GM13977 (cell line): ENCODE measurements at regions not wholly inside any gene's neighbourhood (a gene's known extent, or its start where the extent isn't known, plus 50 kb on each side); places are given as distances from the start of the nearest gene placed in this dataset.

Experiments used
- DNase-seq: peaks from one replicate; pipeline ENCODE4 v3.0.0; 2012; ENCODE audit warnings: low spot score
- in situ Hi-C: fragments of 300-500 bp; cut with MboI; formaldehyde crosslinking; loops from one replicate; pipeline ENCODE4 v1.12.0; 2022; ENCODE audit warnings: low sequenced_read_pairs, low pct_unique_long_range_greater_than_20kb, mixed read lengths, inconsistent platforms; ENCODE audit not compliant: unreplicated experiment
- TF ChIP-seq, protein P1 (sequence below): IDR thresholded peaks from 2 replicates; pipeline ENCODE4 v1.5.1; 2012; ENCODE audit warnings: mild to moderate bottlenecking, control low read depth; ENCODE audit not compliant: insufficient read depth; ENCODE audit errors: extremely low read depth, missing control alignments

DNA sequence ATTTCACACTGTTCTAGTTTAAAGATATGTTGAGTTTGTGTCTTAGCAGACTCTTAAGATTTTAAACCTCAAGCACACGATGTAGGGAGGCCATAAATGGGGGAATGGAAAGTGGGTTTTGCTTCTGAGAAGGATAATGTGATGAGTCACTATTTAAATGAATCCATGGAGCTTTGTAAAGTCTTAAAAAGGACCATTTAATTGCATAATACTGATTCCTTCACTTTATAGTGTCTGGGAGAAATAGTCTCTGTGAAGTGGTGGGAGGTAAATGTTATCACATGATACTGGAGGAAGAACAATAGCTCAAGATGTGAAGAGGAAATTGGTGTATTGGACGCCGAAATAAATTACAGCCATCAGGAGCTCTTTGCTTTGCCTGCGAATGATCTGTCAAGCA is 84.0 kb upstream of the MYO3A start:
- TF ChIP-seq, protein P1, sequence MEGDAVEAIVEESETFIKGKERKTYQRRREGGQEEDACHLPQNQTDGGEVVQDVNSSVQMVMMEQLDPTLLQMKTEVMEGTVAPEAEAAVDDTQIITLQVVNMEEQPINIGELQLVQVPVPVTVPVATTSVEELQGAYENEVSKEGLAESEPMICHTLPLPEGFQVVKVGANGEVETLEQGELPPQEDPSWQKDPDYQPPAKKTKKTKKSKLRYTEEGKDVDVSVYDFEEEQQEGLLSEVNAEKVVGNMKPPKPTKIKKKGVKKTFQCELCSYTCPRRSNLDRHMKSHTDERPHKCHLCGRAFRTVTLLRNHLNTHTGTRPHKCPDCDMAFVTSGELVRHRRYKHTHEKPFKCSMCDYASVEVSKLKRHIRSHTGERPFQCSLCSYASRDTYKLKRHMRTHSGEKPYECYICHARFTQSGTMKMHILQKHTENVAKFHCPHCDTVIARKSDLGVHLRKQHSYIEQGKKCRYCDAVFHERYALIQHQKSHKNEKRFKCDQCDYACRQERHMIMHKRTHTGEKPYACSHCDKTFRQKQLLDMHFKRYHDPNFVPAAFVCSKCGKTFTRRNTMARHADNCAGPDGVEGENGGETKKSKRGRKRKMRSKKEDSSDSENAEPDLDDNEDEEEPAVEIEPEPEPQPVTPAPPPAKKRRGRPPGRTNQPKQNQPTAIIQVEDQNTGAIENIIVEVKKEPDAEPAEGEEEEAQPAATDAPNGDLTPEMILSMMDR, result no peak
- in situ Hi-C loops, result no loop called here
- no peak for DNase-seq

GRCh38 chr10:25851548-25851947 is 82.5 kb upstream of the MYO3A start:
- DNase-seq, result no peak
- in situ Hi-C loops, result no loop called here
- TF ChIP-seq, protein P1, result no peak

GRCh38 chr10:25852364-25852941 is 81.6 kb upstream of the MYO3A start:
- TF ChIP-seq, protein P1, result no peak
- in situ Hi-C loops, result no loop called here
- DNase-seq, result no peak

DNA sequence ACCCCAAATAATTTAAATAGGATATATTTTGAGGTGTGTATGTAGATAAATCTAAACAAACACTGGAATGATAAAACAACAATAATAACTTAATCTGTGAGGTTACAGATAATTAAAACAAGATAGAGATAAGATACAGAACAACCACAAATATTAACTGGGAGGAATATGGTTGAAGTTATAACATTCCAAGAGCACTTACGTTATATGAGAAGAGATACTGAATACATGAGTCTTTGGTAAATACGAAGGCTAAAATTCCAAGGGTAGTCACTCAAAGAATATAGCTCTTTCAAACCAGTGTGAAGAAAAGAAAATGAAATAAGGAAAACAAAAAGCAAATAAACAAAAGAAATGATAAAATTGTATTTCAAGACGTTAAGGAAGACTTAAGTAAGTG is 76.0 kb upstream of the MYO3A start:
- no peak for DNase-seq
- TF ChIP-seq, protein P1, result no peak
- in situ Hi-C loops, result no loop called here

DNA sequence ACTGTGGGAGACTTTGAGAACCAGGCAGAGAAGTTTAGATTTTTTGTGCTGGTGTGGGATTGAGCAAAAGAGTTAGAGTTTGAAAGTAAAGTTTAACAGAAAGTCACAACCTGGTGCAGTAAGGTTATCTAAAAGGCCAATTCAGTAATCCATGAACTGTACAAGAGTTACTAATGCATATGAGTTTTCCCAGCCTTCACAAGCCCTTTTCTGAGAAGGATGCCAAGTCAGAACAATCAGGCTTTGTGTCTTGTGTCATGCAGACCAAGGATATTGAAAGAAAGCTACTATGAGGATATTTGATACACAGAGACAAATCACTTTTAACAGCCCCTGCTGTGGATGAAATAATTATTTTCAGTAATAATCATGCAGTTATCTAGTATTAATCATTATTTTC is 68.8 kb upstream of the MYO3A start:
- in situ Hi-C loops, result no loop called here
- no peak for DNase-seq
- TF ChIP-seq, protein P1, result no peak

DNA sequence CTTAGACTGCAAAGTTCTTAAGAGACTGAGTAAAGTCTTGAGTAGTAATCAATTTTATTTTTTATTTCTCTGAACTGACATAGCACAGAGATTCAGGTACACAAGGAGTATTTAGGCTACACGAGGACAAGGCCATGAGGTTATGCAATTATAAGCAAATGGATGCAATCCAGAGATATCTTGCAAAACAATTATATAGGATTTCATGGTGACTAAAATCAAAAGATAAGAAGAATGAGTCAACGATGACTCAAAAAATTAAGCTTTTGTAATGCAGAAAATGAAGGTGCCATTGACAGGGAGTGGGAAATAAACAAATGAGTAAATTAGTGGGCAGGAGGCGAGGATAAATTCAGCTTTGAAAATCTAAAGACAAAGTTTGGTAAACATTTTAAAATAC is 66.7 kb upstream of the MYO3A start:
- in situ Hi-C loops, result no loop called here
- TF ChIP-seq, protein P1, result no peak
- no peak for DNase-seq
